GM23338 (cell line): ENCODE measurements at regions not wholly inside any gene's neighbourhood (a gene's known extent, or its start where the extent isn't known, plus 50 kb on each side); places are given as distances from the start of the nearest gene placed in this dataset.

Experiments
- CREB1 ChIP-seq: fragments of 250-450 bp; sonication (Bioruptor Pico); IDR thresholded peaks from 2 replicates; pipeline ENCODE4 v1.5.0; 2020; ENCODE audit warnings: low read depth, mild to moderate bottlenecking, moderate library complexity
- EZH2 ChIP-seq: fragments of 200-600 bp; sonication (generic); IDR thresholded peaks from one replicate; pipeline ENCODE4 v1.8.0; 2017; ENCODE audit warnings: antibody characterized with exemption, mild to moderate bottlenecking, low read depth; ENCODE audit not compliant: unreplicated experiment
- EZH2phosphoT487 ChIP-seq: fragments of 200-600 bp; sonication (generic); IDR thresholded peaks from one replicate; pipeline ENCODE4 v1.8.1; 2018; ENCODE audit warnings: antibody characterized with exemption; ENCODE audit not compliant: unreplicated experiment
- POLR2AphosphoS5 ChIP-seq: IDR thresholded peaks from 2 replicates; pipeline ENCODE4 v1.6.1; 2016; ENCODE audit warnings: antibody characterized with exemption, low read depth
- STAT1 ChIP-seq: IDR thresholded peaks from one replicate; pipeline ENCODE4 v1.6.1; 2016; ENCODE audit warnings: antibody characterized with exemption; ENCODE audit not compliant: unreplicated experiment
- TF ChIP-seq, protein P1 (sequence below), 2 experiments: fragments of 200-600 bp in 1 of 2; sonication (generic) in 1 of 2; conservative IDR thresholded peaks; 2 replicates each; pipeline versions ENCODE4 v1.5.1 to v1.6.1; 2016 to 2017; ENCODE audit warnings: antibody characterized with exemption in 2 of 2, low read depth in 2 of 2, mild to moderate bottlenecking in 2 of 2, moderate library complexity in 1 of 2
- TF ChIP-seq, protein P2 (sequence below): IDR thresholded peaks from one replicate; pipeline ENCODE4 v1.6.1; 2018; ENCODE audit warnings: antibody characterized with exemption; ENCODE audit not compliant: unreplicated experiment
- TF ChIP-seq, protein P3 (sequence below): IDR thresholded peaks from 2 replicates; pipeline ENCODE4 v1.6.1; 2016; ENCODE audit warnings: antibody characterized with exemption

GRCh38 chr1:166579557-166580501, 259.4 kb upstream of the POGK start:
- TF ChIP-seq POLR2AphosphoS5: no peak
- TF ChIP-seq, protein P1, sequence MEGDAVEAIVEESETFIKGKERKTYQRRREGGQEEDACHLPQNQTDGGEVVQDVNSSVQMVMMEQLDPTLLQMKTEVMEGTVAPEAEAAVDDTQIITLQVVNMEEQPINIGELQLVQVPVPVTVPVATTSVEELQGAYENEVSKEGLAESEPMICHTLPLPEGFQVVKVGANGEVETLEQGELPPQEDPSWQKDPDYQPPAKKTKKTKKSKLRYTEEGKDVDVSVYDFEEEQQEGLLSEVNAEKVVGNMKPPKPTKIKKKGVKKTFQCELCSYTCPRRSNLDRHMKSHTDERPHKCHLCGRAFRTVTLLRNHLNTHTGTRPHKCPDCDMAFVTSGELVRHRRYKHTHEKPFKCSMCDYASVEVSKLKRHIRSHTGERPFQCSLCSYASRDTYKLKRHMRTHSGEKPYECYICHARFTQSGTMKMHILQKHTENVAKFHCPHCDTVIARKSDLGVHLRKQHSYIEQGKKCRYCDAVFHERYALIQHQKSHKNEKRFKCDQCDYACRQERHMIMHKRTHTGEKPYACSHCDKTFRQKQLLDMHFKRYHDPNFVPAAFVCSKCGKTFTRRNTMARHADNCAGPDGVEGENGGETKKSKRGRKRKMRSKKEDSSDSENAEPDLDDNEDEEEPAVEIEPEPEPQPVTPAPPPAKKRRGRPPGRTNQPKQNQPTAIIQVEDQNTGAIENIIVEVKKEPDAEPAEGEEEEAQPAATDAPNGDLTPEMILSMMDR (conservative IDR thresholded peaks at IDR 0.05; ENCODE audit: low read depth in 2 of 2): no peak
- no peak for TF ChIP-seq EZH2phosphoT487
- TF ChIP-seq STAT1: no peak
- TF ChIP-seq, protein P2, sequence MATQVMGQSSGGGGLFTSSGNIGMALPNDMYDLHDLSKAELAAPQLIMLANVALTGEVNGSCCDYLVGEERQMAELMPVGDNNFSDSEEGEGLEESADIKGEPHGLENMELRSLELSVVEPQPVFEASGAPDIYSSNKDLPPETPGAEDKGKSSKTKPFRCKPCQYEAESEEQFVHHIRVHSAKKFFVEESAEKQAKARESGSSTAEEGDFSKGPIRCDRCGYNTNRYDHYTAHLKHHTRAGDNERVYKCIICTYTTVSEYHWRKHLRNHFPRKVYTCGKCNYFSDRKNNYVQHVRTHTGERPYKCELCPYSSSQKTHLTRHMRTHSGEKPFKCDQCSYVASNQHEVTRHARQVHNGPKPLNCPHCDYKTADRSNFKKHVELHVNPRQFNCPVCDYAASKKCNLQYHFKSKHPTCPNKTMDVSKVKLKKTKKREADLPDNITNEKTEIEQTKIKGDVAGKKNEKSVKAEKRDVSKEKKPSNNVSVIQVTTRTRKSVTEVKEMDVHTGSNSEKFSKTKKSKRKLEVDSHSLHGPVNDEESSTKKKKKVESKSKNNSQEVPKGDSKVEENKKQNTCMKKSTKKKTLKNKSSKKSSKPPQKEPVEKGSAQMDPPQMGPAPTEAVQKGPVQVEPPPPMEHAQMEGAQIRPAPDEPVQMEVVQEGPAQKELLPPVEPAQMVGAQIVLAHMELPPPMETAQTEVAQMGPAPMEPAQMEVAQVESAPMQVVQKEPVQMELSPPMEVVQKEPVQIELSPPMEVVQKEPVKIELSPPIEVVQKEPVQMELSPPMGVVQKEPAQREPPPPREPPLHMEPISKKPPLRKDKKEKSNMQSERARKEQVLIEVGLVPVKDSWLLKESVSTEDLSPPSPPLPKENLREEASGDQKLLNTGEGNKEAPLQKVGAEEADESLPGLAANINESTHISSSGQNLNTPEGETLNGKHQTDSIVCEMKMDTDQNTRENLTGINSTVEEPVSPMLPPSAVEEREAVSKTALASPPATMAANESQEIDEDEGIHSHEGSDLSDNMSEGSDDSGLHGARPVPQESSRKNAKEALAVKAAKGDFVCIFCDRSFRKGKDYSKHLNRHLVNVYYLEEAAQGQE: no peak
- TF ChIP-seq, protein P3, sequence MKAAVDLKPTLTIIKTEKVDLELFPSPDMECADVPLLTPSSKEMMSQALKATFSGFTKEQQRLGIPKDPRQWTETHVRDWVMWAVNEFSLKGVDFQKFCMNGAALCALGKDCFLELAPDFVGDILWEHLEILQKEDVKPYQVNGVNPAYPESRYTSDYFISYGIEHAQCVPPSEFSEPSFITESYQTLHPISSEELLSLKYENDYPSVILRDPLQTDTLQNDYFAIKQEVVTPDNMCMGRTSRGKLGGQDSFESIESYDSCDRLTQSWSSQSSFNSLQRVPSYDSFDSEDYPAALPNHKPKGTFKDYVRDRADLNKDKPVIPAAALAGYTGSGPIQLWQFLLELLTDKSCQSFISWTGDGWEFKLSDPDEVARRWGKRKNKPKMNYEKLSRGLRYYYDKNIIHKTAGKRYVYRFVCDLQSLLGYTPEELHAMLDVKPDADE: no peak
- TF ChIP-seq EZH2: no peak
- TF ChIP-seq CREB1 (CRISPR knock-in tag): no peak
